ENCODE measurements at regions not wholly inside any gene's neighbourhood (a gene's known extent, or its start where the extent isn't known, plus 50 kb on each side); places are given as distances from the start of the nearest gene placed in this dataset.
"Not testable (repeated sequence)": the region's sequence is repeated elsewhere in the genome, so short reads cannot be mapped to it uniquely, and the experiment has no call there.

- not testable (repeated sequence) for TF ChIP-seq POLR2AphosphoS5 (IDR thresholded peaks at IDR 0.05); CTCF (IDR thresholded peaks at IDR 0.05 in 8 of 11, conservative IDR thresholded peaks at IDR 0.05 in 3 of 11); POLR2A (IDR thresholded peaks at IDR 0.05)
Observed at GRCh38 chr7:1620176-1620575, 49.9 kb upstream of the ELFN1 start.

Measured in spleen (tissue), 7 donors.